Keratinocyte (primary cell): ENCODE measurements at regions not wholly inside any gene's neighbourhood (a gene's known extent, or its start where the extent isn't known, plus 50 kb on each side); places are given as distances from the start of the nearest gene placed in this dataset.

Experiments
- DNase-seq: peaks from one replicate; pipeline ENCODE4 v3.0.0-alpha.2; 2011; ENCODE audit warnings: low read depth, missing footprints, low spot score
- FAIRE-seq: peaks from 2 replicates; lab custom pipeline; 2011; peaks lifted over from hg19 to GRCh38; lab: Jason Lieb, UNC
- H2AFZ ChIP-seq: 2 replicates; pipeline ENCODE4 v1.6.0; 2012; ENCODE audit warnings: low read length, control low read depth, inconsistent platforms; ENCODE audit not compliant: control insufficient read depth
- H3K27ac ChIP-seq: 2 replicates; pipeline ENCODE4 v1.5.1; 2011; ENCODE audit warnings: low read length; ENCODE audit not compliant: control insufficient read depth, insufficient read depth
- H3K27me3 ChIP-seq: 3 replicates; pipeline ENCODE4 v1.6.0; 2011; ENCODE audit warnings: low read length; ENCODE audit not compliant: control insufficient read depth, insufficient read depth; ENCODE audit errors: extremely low read depth
- H3K36me3 ChIP-seq, 2 experiments: 2 replicates in 1 of 2; 3 replicates in 1 of 2; pipeline ENCODE4 v1.5.1; 2011; ENCODE audit warnings: low read length in 2 of 2, mild to moderate bottlenecking in 1 of 2; ENCODE audit not compliant: control insufficient read depth in 2 of 2, insufficient read depth in 2 of 2; ENCODE audit errors: extremely low read depth in 1 of 2
- H3K4me1 ChIP-seq: 3 replicates; pipeline ENCODE4 v1.5.1; 2011; ENCODE audit warnings: low read length; ENCODE audit not compliant: control insufficient read depth, insufficient read depth; ENCODE audit errors: extremely low read depth
- H3K4me2 ChIP-seq: 3 replicates; pipeline ENCODE4 v1.6.0; 2011; ENCODE audit warnings: low read depth, low read length; ENCODE audit not compliant: control insufficient read depth, insufficient read depth; ENCODE audit errors: extremely low read depth
- H3K4me3 ChIP-seq, 3 experiments: fragments of 200-600 bp in 1 of 3; sonication (generic) in 1 of 3; 2 replicates in 2 of 3; 3 replicates in 1 of 3; pipeline ENCODE4 v1.5.1; 2011 to 2016; ENCODE audit warnings: low read length in 3 of 3, mild to moderate bottlenecking in 3 of 3, control low read depth in 2 of 3, inconsistent platforms in 1 of 3, low read depth in 1 of 3, mixed read lengths in 1 of 3, mixed run types in 1 of 3, moderate library complexity in 1 of 3; ENCODE audit not compliant: control insufficient read depth in 2 of 3, insufficient read depth in 2 of 3; ENCODE audit errors: extremely low read depth in 1 of 3
- H3K79me2 ChIP-seq: 2 replicates; pipeline ENCODE4 v1.6.0; 2012; ENCODE audit warnings: low read length; ENCODE audit not compliant: control insufficient read depth, insufficient read depth
- H3K9ac ChIP-seq: 3 replicates; pipeline ENCODE4 v1.6.0; 2011; ENCODE audit warnings: low read length; ENCODE audit not compliant: control insufficient read depth, insufficient read depth; ENCODE audit errors: extremely low read depth
- H3K9me1 ChIP-seq: 3 replicates; pipeline ENCODE4 v1.6.0; 2011; ENCODE audit warnings: low read length; ENCODE audit not compliant: control insufficient read depth, insufficient read depth; ENCODE audit errors: extremely low read depth
- H3K9me3 ChIP-seq: 2 replicates; pipeline ENCODE4 v1.5.1; 2012; ENCODE audit warnings: low read depth, low read length; ENCODE audit not compliant: control insufficient read depth
- H4K20me1 ChIP-seq: 3 replicates; pipeline ENCODE4 v1.6.0; 2011; ENCODE audit warnings: low read length; ENCODE audit not compliant: control insufficient read depth, insufficient read depth; ENCODE audit errors: extremely low read depth
- CTCF ChIP-seq, 3 experiments: IDR thresholded peaks in 1 of 3; conservative IDR thresholded peaks in 1 of 3; optimal IDR thresholded peaks in 1 of 3; 2 replicates in 2 of 3; 3 replicates in 1 of 3; pipeline versions ENCODE3 to v1.5.1; 2011; ENCODE audit warnings: low read length in 3 of 3, mild to moderate bottlenecking in 3 of 3, moderate library complexity in 2 of 3, control low read depth in 1 of 3, inconsistent platforms in 1 of 3; ENCODE audit not compliant: insufficient read depth in 2 of 3; ENCODE audit errors: extremely low read depth in 1 of 3
- EZH2 ChIP-seq: IDR thresholded peaks from one replicate; pipeline ENCODE4 v1.6.1; 2012; ENCODE audit warnings: inconsistent platforms, mild to moderate bottlenecking, low read length, moderate library complexity
- dilution Hi-C: fragments of 300-500 bp; cut with MboI; formaldehyde crosslinking; loops from one replicate; pipeline ENCODE4 v1.7.0; 2020; ENCODE audit warnings: low sequenced_read_pairs; ENCODE audit not compliant: extremely low pct_ligation_motif_present

DNA sequence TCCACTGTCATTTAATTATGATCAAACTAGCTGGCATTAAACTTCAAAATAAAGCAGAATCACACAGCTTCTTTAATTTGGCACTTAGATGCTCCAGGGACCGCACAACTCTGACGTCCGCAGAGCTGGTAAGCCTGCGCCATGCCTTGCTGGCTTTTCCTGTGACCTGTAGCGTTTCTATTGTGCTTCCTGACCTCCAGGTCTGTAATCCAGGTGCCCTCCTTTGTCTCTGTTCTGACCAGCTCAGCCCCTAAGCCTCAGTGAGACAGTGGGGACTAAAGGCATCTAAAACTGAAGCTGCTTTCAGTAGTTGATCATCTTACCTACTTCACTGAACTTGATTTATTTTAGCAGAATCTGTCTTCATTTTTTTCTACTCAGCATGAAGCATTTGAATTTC, 249.7 kb upstream of the RGPD4 start:
- DNase-seq (no peak), FAIRE-seq (no peak)
- H3K36me3 ChIP-seq = no peaks in the 10 kb centered on the region
- TF ChIP-seq EZH2 = no peak
- no peak for TF ChIP-seq CTCF (optimal IDR thresholded peaks at IDR 0.05 in 1 of 3, IDR thresholded peaks at IDR 0.05 in 1 of 3, conservative IDR thresholded peaks at IDR 0.05 in 1 of 3; ENCODE audit: extremely low read depth in 1 of 3, insufficient read depth in 2 of 3, low read length in 3 of 3)
- dilution Hi-C loops = no loop called here
- H3K79me2 ChIP-seq = no peaks in the 10 kb centered on the region
- H3K9me1 ChIP-seq = no peaks in the 10 kb centered on the region
- H3K4me1 ChIP-seq = no peaks in the 10 kb centered on the region
- H3K4me3 ChIP-seq = no peak overlapping the region
- no peaks in the 10 kb centered on the region for H3K9me3 ChIP-seq
- no peaks in the 10 kb centered on the region for H4K20me1 ChIP-seq
- no peak overlapping the region for H3K27ac ChIP-seq
- H3K4me2 ChIP-seq = no peak overlapping the region
- no peak overlapping the region for H3K9ac ChIP-seq
- H3K27me3 ChIP-seq = no peaks in the 10 kb centered on the region
- no peak overlapping the region for H2AFZ ChIP-seq

- H2AFZ ChIP-seq = no peak overlapping the region
- no peaks in the 10 kb centered on the region for H3K27me3 ChIP-seq
- H3K4me2 ChIP-seq = no peak overlapping the region
- dilution Hi-C loops = no loop called here
- no peak overlapping the region for H3K9ac ChIP-seq
- DNase-seq = no peak
- H3K79me2 ChIP-seq = no peaks in the 10 kb centered on the region
- H3K27ac ChIP-seq = no peak overlapping the region
- H3K9me1 ChIP-seq = no peaks in the 10 kb centered on the region
- no peak overlapping the region for H3K4me3 ChIP-seq
- no peak for FAIRE-seq
- H3K9me3 ChIP-seq = no peaks in the 10 kb centered on the region
- no peaks in the 10 kb centered on the region for H3K36me3 ChIP-seq
- no peaks in the 10 kb centered on the region for H4K20me1 ChIP-seq
- no peak for TF ChIP-seq CTCF (optimal IDR thresholded peaks at IDR 0.05 in 1 of 3, IDR thresholded peaks at IDR 0.05 in 1 of 3, conservative IDR thresholded peaks at IDR 0.05 in 1 of 3; ENCODE audit: extremely low read depth in 1 of 3, insufficient read depth in 2 of 3, low read length in 3 of 3)
- no peak for TF ChIP-seq EZH2
- H3K4me1 ChIP-seq = peaks cover 18% of the 10 kb centered on the region
Observed at GRCh38 chr2:107582487-107582886, 244.2 kb upstream of the RGPD4 start.
